ENCODE measurements at regions not wholly inside any gene's neighbourhood (a gene's known extent, or its start where the extent isn't known, plus 50 kb on each side); places are given as distances from the start of the nearest gene placed in this dataset.

DNA sequence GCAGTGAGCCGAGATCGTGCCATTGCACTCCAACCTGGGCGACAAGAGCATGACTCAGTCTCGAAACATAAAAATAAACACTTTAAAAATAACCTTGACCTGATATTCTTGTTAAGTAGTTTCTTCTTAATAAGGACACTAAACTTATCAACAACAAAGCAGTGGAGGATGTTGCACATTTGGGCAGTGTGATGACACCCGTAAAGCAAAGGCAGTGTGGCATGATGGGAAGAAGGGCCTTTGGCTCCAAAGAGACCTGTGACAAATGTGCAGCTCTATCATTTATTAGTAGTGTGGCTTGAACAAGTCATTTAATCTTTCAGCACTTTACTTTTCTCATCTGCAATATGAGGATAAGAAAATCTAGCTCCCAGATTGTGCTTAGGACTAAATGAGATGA is 348.0 kb upstream of the PLD5 start:
- no peak for TF ChIP-seq CTCF (IDR thresholded peaks at IDR 0.05 in 8 of 11, conservative IDR thresholded peaks at IDR 0.05 in 3 of 11)
- TF ChIP-seq POLR2A (IDR thresholded peaks at IDR 0.05), result no peak

Measured in spleen (tissue), 7 donors.